Endodermal cell (in vitro differentiated cells): ENCODE measurements at regions not wholly inside any gene's neighbourhood (a gene's known extent, or its start where the extent isn't known, plus 50 kb on each side); places are given as distances from the start of the nearest gene placed in this dataset.

Experiments used
- DNase-seq: peaks from one replicate; pipeline ENCODE4 v3.0.0-alpha.2; 2017
- H3K27ac ChIP-seq: 2 replicates; pipeline ENCODE4 v1.5.1; 2013; ENCODE audit warnings: mild to moderate bottlenecking, low read depth, low read length, moderate library complexity
- H3K27me3 ChIP-seq: 2 replicates; pipeline ENCODE4 v1.6.1; 2013; ENCODE audit warnings: mild to moderate bottlenecking, low read length, moderate library complexity; ENCODE audit not compliant: insufficient read depth, control insufficient read depth, poor library complexity, severe bottlenecking
- H3K36me3 ChIP-seq: 2 replicates; pipeline ENCODE4 v1.7.0; 2013; ENCODE audit warnings: mild to moderate bottlenecking, low read length, moderate library complexity; ENCODE audit not compliant: control insufficient read depth, insufficient read depth
- H3K4me1 ChIP-seq: one replicate; pipeline ENCODE4 v1.7.0; 2013; ENCODE audit warnings: low read length; ENCODE audit not compliant: control insufficient read depth, insufficient read depth
- H3K4me3 ChIP-seq: 2 replicates; pipeline ENCODE4 v1.5.1; 2013; ENCODE audit warnings: mild to moderate bottlenecking, low read length, moderate library complexity
- H3K9ac ChIP-seq: 2 replicates; pipeline ENCODE4 v1.6.1; 2013; ENCODE audit warnings: mild to moderate bottlenecking, low read length, moderate library complexity; ENCODE audit not compliant: poor library complexity, severe bottlenecking; ENCODE audit errors: extremely low read depth
- H3K9me3 ChIP-seq: 2 replicates; pipeline ENCODE4 v1.6.1; 2013; ENCODE audit warnings: mild to moderate bottlenecking, low read length, moderate library complexity; ENCODE audit not compliant: control insufficient read depth
- H3K27ac Mint-ChIP-seq: 2 replicates; pipeline ENCODE4 v1.8.0; 2020; ENCODE audit warnings: mixed read lengths
- H3K27me3 Mint-ChIP-seq: 2 replicates; pipeline ENCODE4 v1.8.0; 2021; ENCODE audit warnings: mild to moderate bottlenecking, mixed read lengths; ENCODE audit not compliant: insufficient read depth
- H3K36me3 Mint-ChIP-seq: 2 replicates; pipeline ENCODE4 v1.8.0; 2020; ENCODE audit warnings: low read depth, mixed read lengths
- H3K4me1 Mint-ChIP-seq: 2 replicates; pipeline ENCODE4 v1.8.0; 2020; ENCODE audit warnings: mixed read lengths
- H3K4me3 Mint-ChIP-seq: 2 replicates; pipeline ENCODE4 v1.8.0; 2020; ENCODE audit warnings: mild to moderate bottlenecking, moderate library complexity, mixed read lengths
- H3K9me3 Mint-ChIP-seq: 2 replicates; pipeline ENCODE4 v1.8.0; 2020; ENCODE audit warnings: mild to moderate bottlenecking, mixed read lengths
- WGBS, 2 experiments: methylation state at CpG; one replicate each; pipeline versions ENCODE4 v1.1.5 to v1.1.7; 2013; ENCODE audit warnings: missing lambda C conversion rate in 2 of 2, mixed read lengths in 1 of 2; ENCODE audit not compliant: insufficient coverage in 1 of 2, insufficient read length in 1 of 2; 5-methylcytosine and 5-hydroxymethylcytosine counted together
- TF ChIP-seq, protein P1 (sequence below): fragments of 200-600 bp; sonication (generic); conservative IDR thresholded peaks from 2 replicates; pipeline ENCODE4 v1.5.0; 2021; ENCODE audit warnings: antibody characterized with exemption, mild to moderate bottlenecking

DNA sequence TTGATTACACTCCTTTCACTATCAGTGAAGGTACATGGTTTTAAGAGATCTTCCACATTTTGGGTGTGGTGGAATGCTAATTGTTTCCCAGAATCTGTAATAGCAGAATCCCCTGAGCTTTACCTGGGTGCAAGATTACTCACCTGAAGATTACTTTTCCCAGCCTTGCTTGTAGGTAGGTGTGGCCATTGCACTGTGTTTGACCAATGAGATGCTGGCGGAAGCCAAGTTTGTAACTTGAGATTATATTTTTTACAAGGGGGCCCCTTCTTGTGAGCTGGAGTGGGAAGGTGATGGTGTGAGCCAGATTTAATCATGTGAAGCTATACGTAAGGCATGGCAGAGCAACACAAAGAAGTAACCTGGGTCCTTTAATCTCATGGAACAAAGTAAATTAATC lies 294.3 kb downstream of the TOX3 start:
- H3K27me3 Mint-ChIP-seq: no peaks in the 10 kb centered on the region
- Histone ChIP-seq H3K4me1 (peaks cover 5% of the 10 kb centered on the region), H3K27me3 (no peaks in the 10 kb centered on the region), H3K4me3 (no peak overlapping the region), H3K36me3 (no peaks in the 10 kb centered on the region), H3K27ac (no peak overlapping the region), H3K9ac (no peak overlapping the region), H3K9me3 (peaks cover 8% of the 10 kb centered on the region)
- no peak for DNase-seq
- H3K4me3 Mint-ChIP-seq: no peak overlapping the region
- peaks cover 2% of the 10 kb centered on the region for H3K36me3 Mint-ChIP-seq
- H3K9me3 Mint-ChIP-seq: peaks cover 9% of the 10 kb centered on the region
- H3K27ac Mint-ChIP-seq: no peak overlapping the region
- TF ChIP-seq, protein P1, sequence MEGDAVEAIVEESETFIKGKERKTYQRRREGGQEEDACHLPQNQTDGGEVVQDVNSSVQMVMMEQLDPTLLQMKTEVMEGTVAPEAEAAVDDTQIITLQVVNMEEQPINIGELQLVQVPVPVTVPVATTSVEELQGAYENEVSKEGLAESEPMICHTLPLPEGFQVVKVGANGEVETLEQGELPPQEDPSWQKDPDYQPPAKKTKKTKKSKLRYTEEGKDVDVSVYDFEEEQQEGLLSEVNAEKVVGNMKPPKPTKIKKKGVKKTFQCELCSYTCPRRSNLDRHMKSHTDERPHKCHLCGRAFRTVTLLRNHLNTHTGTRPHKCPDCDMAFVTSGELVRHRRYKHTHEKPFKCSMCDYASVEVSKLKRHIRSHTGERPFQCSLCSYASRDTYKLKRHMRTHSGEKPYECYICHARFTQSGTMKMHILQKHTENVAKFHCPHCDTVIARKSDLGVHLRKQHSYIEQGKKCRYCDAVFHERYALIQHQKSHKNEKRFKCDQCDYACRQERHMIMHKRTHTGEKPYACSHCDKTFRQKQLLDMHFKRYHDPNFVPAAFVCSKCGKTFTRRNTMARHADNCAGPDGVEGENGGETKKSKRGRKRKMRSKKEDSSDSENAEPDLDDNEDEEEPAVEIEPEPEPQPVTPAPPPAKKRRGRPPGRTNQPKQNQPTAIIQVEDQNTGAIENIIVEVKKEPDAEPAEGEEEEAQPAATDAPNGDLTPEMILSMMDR: no peak
- H3K4me1 Mint-ChIP-seq: peaks cover 37% of the 10 kb centered on the region
- 82 to 100% methylated on average over 2 of the region's 2 CpGs for WGBS, 2 experiments

DNA sequence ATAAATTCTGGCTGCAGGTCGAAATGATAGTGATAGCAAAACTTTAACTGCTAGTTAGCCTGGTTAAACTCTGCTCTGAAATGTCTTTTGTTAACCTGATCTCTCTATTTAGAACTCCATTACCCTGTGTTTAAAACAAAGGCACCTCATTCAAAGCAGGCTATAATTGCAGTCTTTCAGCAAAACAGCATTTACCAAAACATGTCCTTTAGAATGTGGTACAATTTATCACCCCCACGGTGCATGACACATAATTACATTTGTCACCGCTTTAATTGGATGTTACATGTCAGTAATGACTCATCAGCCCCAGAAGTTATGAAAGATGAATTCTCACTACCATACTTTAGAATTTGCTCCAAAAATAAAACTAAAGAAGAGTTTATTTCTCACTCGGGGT lies 295.4 kb downstream of the TOX3 start:
- peaks cover 20% of the 10 kb centered on the region for H3K9me3 Mint-ChIP-seq
- Histone ChIP-seq H3K9me3 (peaks cover 18% of the 10 kb centered on the region), H3K27me3 (no peaks in the 10 kb centered on the region), H3K4me1 (peaks cover 5% of the 10 kb centered on the region), H3K9ac (no peak overlapping the region), H3K4me3 (no peak overlapping the region), H3K27ac (no peak overlapping the region), H3K36me3 (no peaks in the 10 kb centered on the region)
- H3K36me3 Mint-ChIP-seq: peaks cover 2% of the 10 kb centered on the region
- peaks cover 25% of the 10 kb centered on the region for H3K4me1 Mint-ChIP-seq
- TF ChIP-seq, protein P1: no peak
- no peak overlapping the region for H3K4me3 Mint-ChIP-seq
- 67 to 72% methylated on average over 3 to 4 of the region's 4 CpGs for WGBS, 2 experiments
- H3K27ac Mint-ChIP-seq: peak overlapping the region; percentile 27
- no peak for DNase-seq
- no peaks in the 10 kb centered on the region for H3K27me3 Mint-ChIP-seq

DNA sequence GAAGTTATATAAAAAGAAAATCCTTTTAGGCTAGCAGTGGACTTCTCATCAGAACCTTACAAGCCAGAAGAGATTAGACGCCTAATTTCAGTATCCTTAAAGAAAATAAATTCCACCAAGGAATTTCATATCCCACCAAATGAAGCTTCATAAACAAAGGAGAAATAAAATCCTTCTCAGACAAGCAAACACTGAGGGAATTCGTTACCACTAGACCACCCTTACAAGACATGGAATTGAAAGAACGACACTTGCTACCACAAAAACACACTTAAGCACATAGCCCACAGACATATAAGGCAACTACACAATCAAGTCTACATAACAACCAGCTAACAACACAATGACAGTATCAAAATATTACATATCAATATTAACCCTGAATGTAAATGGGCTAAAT lies 299.2 kb downstream of the TOX3 start:
- H3K27ac Mint-ChIP-seq: no peak overlapping the region
- Histone ChIP-seq H3K36me3 (no peaks in the 10 kb centered on the region), H3K9ac (no peak overlapping the region), H3K9me3 (peaks cover 18% of the 10 kb centered on the region), H3K4me1 (no peaks in the 10 kb centered on the region), H3K27me3 (no peaks in the 10 kb centered on the region), H3K4me3 (no peak overlapping the region), H3K27ac (no peak overlapping the region)
- peaks cover 20% of the 10 kb centered on the region for H3K9me3 Mint-ChIP-seq
- DNase-seq: no peak
- H3K4me3 Mint-ChIP-seq: no peak overlapping the region
- 94 to 100% methylated on average over 1 to 3 of the region's 3 CpGs for WGBS, 2 experiments
- no peaks in the 10 kb centered on the region for H3K27me3 Mint-ChIP-seq
- peaks cover 2% of the 10 kb centered on the region for H3K36me3 Mint-ChIP-seq
- peaks cover 7% of the 10 kb centered on the region for H3K4me1 Mint-ChIP-seq
- TF ChIP-seq, protein P1: no peak
